Activated CD4-positive, alpha-beta T cell treated with anti-CD3 and anti-CD28 coated beads for 48 hours (primary cell): ENCODE measurements at regions not wholly inside any gene's neighbourhood (a gene's known extent, or its start where the extent isn't known, plus 50 kb on each side); places are given as distances from the start of the nearest gene placed in this dataset.
"Not testable (repeated sequence)": the region's sequence is repeated elsewhere in the genome, so short reads cannot be mapped to it uniquely, and the experiment has no call there.

Source experiments
- DNase-seq: peaks from one replicate; pipeline ENCODE4 v3.0.0-alpha.2; 2020

- DNase-seq = not testable (repeated sequence)
Observed at GRCh38 chr4:43672265-43672885, 776.2 kb downstream of the KCTD8 start.

- DNase-seq = no peak
Observed at GRCh38 chr4:43680421-43680820, 768.2 kb downstream of the KCTD8 start.

DNA sequence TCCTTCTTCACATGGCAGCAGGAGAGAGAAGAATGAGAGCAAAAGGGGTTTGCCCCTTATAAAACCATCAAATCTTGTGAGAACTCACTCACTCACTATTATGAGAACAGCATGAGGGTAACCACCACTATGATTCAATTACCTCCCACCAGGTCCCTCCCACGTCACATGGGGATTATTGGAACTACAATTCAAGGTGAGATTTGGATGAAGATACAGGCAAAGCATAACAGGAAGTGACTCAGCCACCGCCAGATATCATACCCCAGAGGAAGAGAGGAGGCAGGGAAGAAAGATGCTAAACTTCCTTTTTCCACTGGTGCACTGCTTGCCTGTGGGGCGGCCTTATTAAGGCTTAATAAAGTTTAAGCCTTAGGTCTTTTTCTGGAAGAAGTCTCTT is 766.1 kb downstream of the KCTD8 start:
- DNase-seq = no peak

DNA sequence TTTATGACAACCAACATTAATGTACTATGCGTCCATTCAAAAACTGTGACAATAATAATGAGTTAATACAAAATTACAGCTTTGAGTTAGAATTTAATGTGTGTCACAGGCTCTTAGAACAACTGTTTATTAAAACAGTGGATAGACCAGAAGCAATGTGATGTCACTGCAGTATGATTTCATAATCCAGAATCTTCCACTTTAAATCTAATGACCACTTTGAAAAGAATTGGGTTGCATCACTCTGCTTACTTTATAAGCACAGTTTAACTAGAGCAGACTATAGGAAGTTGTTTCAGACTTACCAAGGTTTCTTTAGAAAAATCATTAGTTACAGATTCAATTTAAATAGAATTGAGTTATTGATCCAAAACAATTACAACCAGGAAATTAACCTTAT is 758.5 kb downstream of the KCTD8 start:
- DNase-seq = no peak

GRCh38 chr4:43693876-43694275 is 754.7 kb downstream of the KCTD8 start:
- no peak for DNase-seq

DNA sequence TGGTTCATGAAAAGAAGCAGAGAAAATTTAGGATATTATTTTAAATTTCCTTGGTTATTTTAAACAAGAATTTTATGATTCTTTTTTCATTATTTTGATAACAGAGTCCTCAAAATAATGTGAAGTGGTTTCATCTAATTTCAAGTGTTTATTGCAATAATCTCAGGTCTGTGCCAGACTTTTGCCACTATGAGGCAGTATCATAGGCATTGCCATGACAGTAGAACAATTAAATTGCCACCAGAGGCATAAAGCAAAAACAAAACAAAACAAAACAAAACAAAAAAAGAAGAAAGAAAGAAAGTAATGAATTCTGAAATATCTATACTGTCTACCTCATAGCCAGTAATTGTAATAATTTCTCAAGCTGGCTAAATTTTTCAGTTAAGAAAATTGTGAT is 739.2 kb downstream of the KCTD8 start:
- DNase-seq = no peak

- no peak for DNase-seq
Observed at GRCh38 chr4:43716721-43717395, 731.8 kb downstream of the KCTD8 start.

- DNase-seq = no peak
Observed at GRCh38 chr4:43718369-43718768, 730.2 kb downstream of the KCTD8 start.

DNA sequence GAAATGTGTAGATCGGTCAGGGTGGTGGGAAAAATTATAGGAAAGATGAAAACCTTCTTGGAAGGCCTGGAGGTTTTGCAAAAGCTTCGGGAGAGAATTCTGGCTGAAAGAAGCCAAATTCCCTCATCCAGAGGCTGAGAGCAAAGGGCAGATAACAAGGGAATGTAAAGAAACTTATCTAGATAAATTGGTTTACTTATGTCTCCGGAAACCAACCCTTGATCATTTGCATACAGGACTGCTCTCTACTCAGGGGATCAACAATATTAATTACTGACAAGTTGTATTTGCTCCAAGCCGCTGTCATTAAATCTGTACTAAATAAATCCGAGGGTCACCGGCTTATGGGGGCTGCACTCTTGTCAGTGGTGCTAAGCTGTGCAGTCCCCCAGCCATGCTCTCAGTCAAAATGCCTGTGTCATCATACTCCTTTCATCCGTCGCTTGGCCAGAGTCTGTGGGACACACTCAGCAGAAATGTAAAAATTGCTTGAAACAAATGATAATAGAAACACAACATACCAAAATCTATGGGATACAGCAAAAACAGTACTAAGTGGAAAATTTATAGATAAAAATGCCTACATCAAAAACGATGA is 715.7 kb downstream of the KCTD8 start:
- DNase-seq = no peak

DNA sequence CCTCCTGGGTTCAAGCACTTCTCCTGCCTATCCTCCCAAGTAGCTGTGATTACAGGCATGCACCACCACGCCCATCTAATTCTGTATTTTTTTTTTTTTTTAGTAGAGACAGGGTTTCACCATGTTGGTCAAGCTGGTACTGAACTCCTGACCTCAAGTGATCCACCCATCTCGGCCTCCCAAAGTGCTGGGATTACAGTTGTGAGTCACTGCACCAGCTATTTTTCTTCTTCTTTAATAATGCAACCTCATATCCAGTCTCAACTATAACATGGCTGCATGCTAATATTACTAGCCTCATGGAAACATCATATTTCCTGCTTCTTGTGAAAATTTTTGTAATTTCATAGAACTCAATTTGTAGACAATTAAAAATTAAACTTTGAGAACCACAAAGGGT is 706.5 kb downstream of the KCTD8 start:
- DNase-seq = no peak

DNA sequence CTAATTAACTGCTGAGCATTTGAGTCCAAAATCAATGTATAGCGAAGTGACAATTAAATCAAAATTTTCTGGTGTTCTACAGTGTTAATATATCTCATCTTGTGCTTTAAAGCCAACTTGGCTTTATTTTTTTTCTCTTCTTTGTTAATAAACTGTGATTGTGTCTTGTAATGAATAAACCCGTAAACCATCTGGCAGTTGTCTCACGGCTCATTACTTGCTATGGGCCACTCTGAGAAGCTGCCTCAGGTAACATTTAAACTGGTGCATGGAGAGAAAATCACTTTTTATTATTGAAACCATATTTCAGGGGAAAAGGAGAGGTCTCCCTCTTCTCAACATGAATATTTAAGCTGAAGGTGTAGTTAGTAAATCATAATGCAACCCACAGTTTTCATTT is 694.0 kb downstream of the KCTD8 start:
- DNase-seq = no peak

DNA sequence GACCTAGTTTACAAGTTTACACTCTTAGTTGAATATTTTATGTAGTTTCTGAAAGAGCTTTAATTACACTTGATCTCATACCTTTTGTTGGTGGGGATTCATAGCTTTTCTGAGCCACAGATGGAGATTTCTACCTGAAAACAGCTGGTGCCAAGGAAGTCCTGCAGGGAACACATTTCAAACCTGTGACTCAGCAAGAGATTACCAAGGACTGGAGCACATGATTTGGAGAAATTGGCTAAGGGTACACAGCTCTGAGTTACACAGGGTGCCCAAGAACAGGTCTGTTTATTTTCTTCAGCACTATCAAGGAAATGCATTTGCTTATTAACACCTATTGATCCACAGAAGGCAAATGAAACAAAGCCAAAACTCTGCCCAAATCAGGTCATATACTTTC is 691.5 kb downstream of the KCTD8 start:
- no peak for DNase-seq

GRCh38 chr4:43758836-43759235 is 689.8 kb downstream of the KCTD8 start:
- DNase-seq = no peak

GRCh38 chr4:43763029-43763610 is 685.5 kb downstream of the KCTD8 start:
- no peak for DNase-seq

DNA sequence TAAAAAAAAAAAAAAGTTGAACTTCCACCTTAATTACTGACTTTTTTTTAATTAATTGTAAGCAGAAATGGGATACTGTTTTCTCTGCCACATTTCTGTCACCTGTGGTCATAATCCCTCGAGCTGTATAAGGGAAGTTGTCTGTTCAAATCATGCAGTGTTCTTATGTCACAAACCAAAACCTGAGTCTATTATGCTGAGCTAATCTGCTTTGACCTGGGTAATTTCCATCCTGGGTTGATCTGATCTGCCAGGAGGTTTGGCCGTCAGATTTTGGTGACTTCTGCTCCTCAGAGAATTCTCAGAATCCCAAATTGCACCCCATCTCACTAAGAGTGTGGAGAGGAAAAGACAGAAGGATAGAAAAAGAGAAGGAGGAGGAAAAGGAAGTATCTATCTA is 683.1 kb downstream of the KCTD8 start:
- DNase-seq = no peak

- DNase-seq = no peak
Observed at GRCh38 chr4:43766648-43767047, 682.0 kb downstream of the KCTD8 start.

- no peak for DNase-seq
Observed at GRCh38 chr4:43776371-43776770, 672.2 kb downstream of the KCTD8 start.

DNA sequence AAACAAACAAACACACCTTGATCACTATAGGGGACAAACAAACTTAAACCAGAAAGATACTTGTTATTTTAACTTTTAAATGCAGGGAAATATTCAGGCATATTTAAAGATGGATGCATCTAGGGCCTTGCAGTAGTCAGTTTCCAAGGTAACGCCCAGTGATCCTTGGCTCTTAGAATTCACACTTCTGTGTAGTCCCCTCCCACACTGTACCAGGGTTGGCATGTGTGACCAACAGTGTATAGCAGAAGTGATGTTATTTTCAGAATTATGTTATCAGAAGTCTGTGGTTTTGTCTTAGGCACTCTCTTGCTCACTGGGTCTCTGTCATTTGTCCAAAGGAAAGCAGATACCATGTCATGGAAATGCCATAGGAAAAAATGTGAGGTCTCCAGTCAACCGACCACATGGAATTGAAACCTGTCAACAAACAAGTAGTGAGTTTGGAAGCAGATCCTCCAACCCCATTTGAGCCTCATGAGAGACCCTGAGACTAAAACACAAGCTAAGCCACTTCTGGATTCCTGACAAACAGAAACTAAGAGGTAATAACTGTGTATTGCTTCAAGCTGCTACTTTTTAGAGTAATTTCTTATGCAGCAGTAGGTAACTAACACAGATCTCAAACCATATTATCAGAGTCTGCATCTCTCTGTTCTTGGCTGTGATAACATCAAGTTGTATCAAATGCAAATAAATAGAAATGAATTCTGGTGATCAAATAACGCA is 670.3 kb downstream of the KCTD8 start:
- no peak for DNase-seq

DNA sequence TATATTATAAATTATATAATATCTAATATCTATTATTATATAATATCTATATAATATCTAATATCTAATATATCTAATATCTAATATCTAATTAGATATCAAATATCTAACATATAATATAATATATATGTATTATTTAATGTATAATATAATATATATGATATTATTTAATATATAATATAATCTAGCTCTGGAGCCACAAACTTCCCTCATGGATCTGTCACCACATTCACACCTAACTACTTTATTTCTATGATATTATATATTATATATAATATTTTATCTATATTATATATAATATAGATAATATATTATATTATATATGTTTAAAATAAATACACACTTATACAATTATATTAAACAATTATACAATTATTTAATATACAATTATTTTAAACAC is 667.5 kb downstream of the KCTD8 start:
- DNase-seq = no peak

- no peak for DNase-seq
Observed at GRCh38 chr4:43782391-43782790, 666.2 kb downstream of the KCTD8 start.

DNA sequence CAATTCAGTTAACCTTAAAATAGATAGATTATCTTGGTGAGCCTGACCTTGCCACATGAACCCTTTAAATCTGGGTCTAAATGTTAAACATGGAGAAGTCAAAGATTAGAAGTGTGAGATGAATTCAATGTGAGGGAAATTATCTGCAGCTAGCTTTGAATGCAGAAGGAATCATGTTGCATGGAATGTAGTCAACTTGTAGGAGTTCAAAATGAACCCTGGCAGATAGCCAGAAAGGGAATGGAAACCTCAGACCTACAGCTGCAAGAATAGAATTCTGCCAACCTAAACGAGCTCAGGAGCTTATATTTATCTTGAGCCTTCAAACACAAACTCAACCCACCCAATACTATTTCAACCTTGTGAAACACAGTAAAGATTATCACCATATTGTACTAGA is 632.5 kb downstream of the KCTD8 start:
- DNase-seq = no peak

DNA sequence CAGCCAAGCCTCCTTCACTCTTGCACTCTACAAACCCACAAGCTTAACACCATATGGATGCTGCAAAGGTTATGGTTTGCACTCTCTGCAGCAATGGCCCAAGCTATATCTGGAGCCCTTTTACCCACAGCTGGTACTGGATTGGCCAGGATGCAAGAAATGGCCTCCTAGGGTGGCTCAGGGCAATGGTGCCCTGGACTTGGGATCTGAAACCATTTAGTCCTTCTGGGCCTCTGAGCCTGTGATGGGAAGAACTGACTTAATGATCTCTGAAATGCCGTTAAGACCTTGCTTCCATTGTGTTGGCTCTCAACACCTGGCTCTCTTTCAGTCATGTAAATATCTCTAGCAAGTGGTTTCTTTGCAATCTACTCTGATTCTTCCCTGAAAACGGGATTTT is 626.0 kb downstream of the KCTD8 start:
- no peak for DNase-seq

GRCh38 chr4:43835869-43836268 is 612.7 kb downstream of the KCTD8 start:
- no peak for DNase-seq

- no peak for DNase-seq
Observed at GRCh38 chr4:43837171-43837570, 611.4 kb downstream of the KCTD8 start.
